ENCODE measurements at regions not wholly inside any gene's neighbourhood (a gene's known extent, or its start where the extent isn't known, plus 50 kb on each side); places are given as distances from the start of the nearest gene placed in this dataset.
A peak's percentile ranks its signal among the peaks of the same experiment; 100 is the strongest.
"Not testable (repeated sequence)": the region's sequence is repeated elsewhere in the genome, so short reads cannot be mapped to it uniquely, and the experiment has no call there.

GRCh38 chr2:123826729-123827271 lies 198.3 kb upstream of the CNTNAP5 start:
- no peak for FAIRE-seq

GRCh38 chr2:123839326-123839725 lies 185.8 kb upstream of the CNTNAP5 start:
- no peak for FAIRE-seq

GRCh38 chr2:123840016-123840415 lies 185.1 kb upstream of the CNTNAP5 start:
- FAIRE-seq = no peak

- FAIRE-seq = no peak
Measured at GRCh38 chr2:123840574-123840973, 184.5 kb upstream of the CNTNAP5 start.

GRCh38 chr2:123851281-123851680 lies 173.8 kb upstream of the CNTNAP5 start:
- FAIRE-seq = no peak

- no peak for FAIRE-seq
Measured at GRCh38 chr2:123853161-123853560, 171.9 kb upstream of the CNTNAP5 start.

- FAIRE-seq = not testable (repeated sequence)
Measured at GRCh38 chr2:123859031-123859430, 166.1 kb upstream of the CNTNAP5 start.

- no peak for FAIRE-seq
Measured at GRCh38 chr2:123864416-123864815, 160.7 kb upstream of the CNTNAP5 start.

- no peak for FAIRE-seq
Measured at GRCh38 chr2:123870206-123870880, 154.7 kb upstream of the CNTNAP5 start.

GRCh38 chr2:123870881-123871276 lies 154.2 kb upstream of the CNTNAP5 start:
- no peak for FAIRE-seq

GRCh38 chr2:123890148-123890547 lies 134.9 kb upstream of the CNTNAP5 start:
- no peak for FAIRE-seq

GRCh38 chr2:123894167-123894566 lies 130.9 kb upstream of the CNTNAP5 start:
- no peak for FAIRE-seq

- FAIRE-seq = no peak
Measured at GRCh38 chr2:123895651-123896050, 129.4 kb upstream of the CNTNAP5 start.

GRCh38 chr2:123901256-123901655 lies 123.8 kb upstream of the CNTNAP5 start:
- FAIRE-seq = no peak

- no peak for FAIRE-seq
Measured at GRCh38 chr2:123906361-123906760, 118.7 kb upstream of the CNTNAP5 start.

GRCh38 chr2:123908522-123908921 lies 116.6 kb upstream of the CNTNAP5 start:
- no peak for FAIRE-seq

GRCh38 chr2:123912171-123912570 lies 112.9 kb upstream of the CNTNAP5 start:
- no peak for FAIRE-seq

- FAIRE-seq = no peak
Measured at GRCh38 chr2:123913143-123913735, 111.8 kb upstream of the CNTNAP5 start.

GRCh38 chr2:123915380-123915779 lies 109.7 kb upstream of the CNTNAP5 start:
- no peak for FAIRE-seq

- no peak for FAIRE-seq
Measured at GRCh38 chr2:123916051-123916450, 109.0 kb upstream of the CNTNAP5 start.

GRCh38 chr2:123916531-123916930 lies 108.6 kb upstream of the CNTNAP5 start:
- peak; percentile 91 for FAIRE-seq

GRCh38 chr2:123917241-123917640 lies 107.8 kb upstream of the CNTNAP5 start:
- FAIRE-seq = no peak

GRCh38 chr2:123928358-123928757 lies 96.7 kb upstream of the CNTNAP5 start:
- FAIRE-seq = no peak

GRCh38 chr2:123935405-123935804 lies 89.7 kb upstream of the CNTNAP5 start:
- no peak for FAIRE-seq

GRCh38 chr2:123953846-123954245 lies 71.2 kb upstream of the CNTNAP5 start:
- FAIRE-seq = no peak

All from islet of Langerhans (tissue), 1 donor.